NCI-H510A treated with DMSO at 0.1 percent for 48 hours (cell line): ENCODE measurements at regions not wholly inside any gene's neighbourhood (a gene's known extent, or its start where the extent isn't known, plus 50 kb on each side); places are given as distances from the start of the nearest gene placed in this dataset.

Experiments used
- DNase-seq: peaks from one replicate; lab custom pipeline; 2025; lab: John Stamatoyannopoulos, UW

- DNase-seq, result no peak
These were observed 54.4 kb downstream of the NIBAN1 start for GRCh38 chr1:184919892-184920291.

GRCh38 chr1:184915463-184916090, 58.7 kb downstream of the NIBAN1 start:
- no peak for DNase-seq

GRCh38 chr1:184914149-184914548, 60.2 kb downstream of the NIBAN1 start:
- no peak for DNase-seq

- DNase-seq, result no peak
These were observed 61.9 kb downstream of the NIBAN1 start for GRCh38 chr1:184912392-184912791.

GRCh38 chr1:184911830-184912229, 62.5 kb downstream of the NIBAN1 start:
- DNase-seq, result no peak

GRCh38 chr1:184911103-184911745, 63.1 kb downstream of the NIBAN1 start:
- no peak for DNase-seq

- DNase-seq, result no peak
These were observed 63.6 kb downstream of the NIBAN1 start for GRCh38 chr1:184910691-184911091.

GRCh38 chr1:184910005-184910404, 64.3 kb downstream of the NIBAN1 start:
- DNase-seq, result no peak

- DNase-seq, result no peak
These were observed 65.3 kb downstream of the NIBAN1 start for GRCh38 chr1:184909019-184909418.

GRCh38 chr1:184908506-184908905, 65.8 kb downstream of the NIBAN1 start:
- DNase-seq, result no peak

GRCh38 chr1:184907500-184907899, 66.8 kb downstream of the NIBAN1 start:
- no peak for DNase-seq

- no peak for DNase-seq
These were observed 67.5 kb downstream of the NIBAN1 start for GRCh38 chr1:184906761-184907160.

- DNase-seq, result peak; percentile 97
These were observed 68.5 kb downstream of the NIBAN1 start for GRCh38 chr1:184905601-184906322.

- DNase-seq, result no peak
These were observed 71.1 kb downstream of the NIBAN1 start for GRCh38 chr1:184903111-184903692.

GRCh38 chr1:184900507-184900906, 73.8 kb downstream of the NIBAN1 start:
- DNase-seq, result no peak

- no peak for DNase-seq
These were observed 78.3 kb downstream of the NIBAN1 start for GRCh38 chr1:184896000-184896399.

GRCh38 chr1:184895086-184895485, 79.2 kb downstream of the NIBAN1 start:
- no peak for DNase-seq

- no peak for DNase-seq
These were observed 80.6 kb downstream of the NIBAN1 start for GRCh38 chr1:184893695-184894094.

- no peak for DNase-seq
These were observed 82.2 kb downstream of the NIBAN1 start for GRCh38 chr1:184892116-184892515.

- no peak for DNase-seq
These were observed 82.9 kb downstream of the NIBAN1 start for GRCh38 chr1:184891440-184891839.

GRCh38 chr1:184890539-184890973, 83.8 kb downstream of the NIBAN1 start:
- DNase-seq, result no peak

- DNase-seq, result no peak
These were observed 84.4 kb downstream of the NIBAN1 start for GRCh38 chr1:184889902-184890301.

- no peak for DNase-seq
These were observed 85.1 kb downstream of the NIBAN1 start for GRCh38 chr1:184889166-184889565.
